ENCODE measurements at regions not wholly inside any gene's neighbourhood (a gene's known extent, or its start where the extent isn't known, plus 50 kb on each side); places are given as distances from the start of the nearest gene placed in this dataset.

- TF ChIP-seq, protein P1, sequence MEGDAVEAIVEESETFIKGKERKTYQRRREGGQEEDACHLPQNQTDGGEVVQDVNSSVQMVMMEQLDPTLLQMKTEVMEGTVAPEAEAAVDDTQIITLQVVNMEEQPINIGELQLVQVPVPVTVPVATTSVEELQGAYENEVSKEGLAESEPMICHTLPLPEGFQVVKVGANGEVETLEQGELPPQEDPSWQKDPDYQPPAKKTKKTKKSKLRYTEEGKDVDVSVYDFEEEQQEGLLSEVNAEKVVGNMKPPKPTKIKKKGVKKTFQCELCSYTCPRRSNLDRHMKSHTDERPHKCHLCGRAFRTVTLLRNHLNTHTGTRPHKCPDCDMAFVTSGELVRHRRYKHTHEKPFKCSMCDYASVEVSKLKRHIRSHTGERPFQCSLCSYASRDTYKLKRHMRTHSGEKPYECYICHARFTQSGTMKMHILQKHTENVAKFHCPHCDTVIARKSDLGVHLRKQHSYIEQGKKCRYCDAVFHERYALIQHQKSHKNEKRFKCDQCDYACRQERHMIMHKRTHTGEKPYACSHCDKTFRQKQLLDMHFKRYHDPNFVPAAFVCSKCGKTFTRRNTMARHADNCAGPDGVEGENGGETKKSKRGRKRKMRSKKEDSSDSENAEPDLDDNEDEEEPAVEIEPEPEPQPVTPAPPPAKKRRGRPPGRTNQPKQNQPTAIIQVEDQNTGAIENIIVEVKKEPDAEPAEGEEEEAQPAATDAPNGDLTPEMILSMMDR (IDR thresholded peaks at IDR 0.05 in 4 of 5, conservative IDR thresholded peaks at IDR 0.05 in 1 of 5): no peak
- no peak for TF ChIP-seq POLR2A (IDR thresholded peaks at IDR 0.05)
These were observed 88.6 kb downstream of the ARHGAP36 start for GRCh38 chrX:131146702-131147101.
